IMR-90 (cell line): ENCODE measurements at regions not wholly inside any gene's neighbourhood (a gene's known extent, or its start where the extent isn't known, plus 50 kb on each side); places are given as distances from the start of the nearest gene placed in this dataset.

Experiments
- ATAC-seq: fragments of 200-7000 bp; cut with Tn5 transposase; 2 replicates; pipeline ENCODE4 v1.9.1; 2020; ENCODE audit warnings: low read depth, mild to moderate bottlenecking, moderate library complexity
- BruUV-seq: library from RNA; stranded (reverse); fragments of 400-500 nt; replicated peaks from 2 replicates; lab custom pipeline; 2021; lab: Mats Ljungman, UMichigan
- CTCF ChIA-PET: fragments of 300-600 bp; formaldehyde crosslinking; extraction: SDS; loops from one replicate; lab custom pipeline; 2021; ENCODE audit warnings: antibody characterized with exemption; lab: Yijun Ruan, JAX
- POLR2A ChIA-PET: fragments of 300-600 bp; sonication (Branson Sonifier 250); formaldehyde crosslinking; loops from one replicate; lab custom pipeline; 2022; ENCODE audit warnings: antibody characterized with exemption; ENCODE audit not compliant: unreplicated experiment; lab: Charles Lee
- DNase-seq: peaks from one replicate; pipeline ENCODE4 v3.0.0; 2013
- H2AFZ ChIP-seq: replicated peaks from 2 replicates; pipeline ENCODE3; 2013; ENCODE audit warnings: low read length, mild to moderate bottlenecking; ENCODE audit not compliant: poor library complexity
- H2AK5ac ChIP-seq: 2 replicates; pipeline ENCODE4 v1.6.1; 2013; ENCODE audit warnings: low read depth, low read length, inconsistent platforms
- H2AK9ac ChIP-seq: replicated peaks from 2 replicates; pipeline ENCODE3; 2013; ENCODE audit warnings: mild to moderate bottlenecking, low read depth, low read length, moderate library complexity; ENCODE audit not compliant: poor library complexity
- H2BK120ac ChIP-seq: 2 replicates; pipeline ENCODE4 v1.6.1; 2013; ENCODE audit warnings: low read depth, low read length, inconsistent platforms
- H2BK15ac ChIP-seq: 3 replicates; pipeline ENCODE4 v1.6.1; 2013; ENCODE audit warnings: low read depth, low read length, inconsistent platforms
- H2BK20ac ChIP-seq: 2 replicates; pipeline ENCODE4 v1.6.1; 2013; ENCODE audit warnings: low read depth, mild to moderate bottlenecking, inconsistent platforms, low read length, moderate library complexity
- H2BK5ac ChIP-seq: 2 replicates; pipeline ENCODE4 v1.6.1; 2013; ENCODE audit warnings: mild to moderate bottlenecking, low read depth, low read length, inconsistent platforms; ENCODE audit not compliant: poor library complexity, severe bottlenecking
- H3K14ac ChIP-seq: replicated peaks from 2 replicates; pipeline ENCODE4 v1.6.1; 2013; ENCODE audit warnings: low read depth, low read length, inconsistent platforms
- H3K18ac ChIP-seq: 2 replicates; pipeline ENCODE4 v1.6.1; 2013; ENCODE audit warnings: low read depth, low read length, control low read depth
- H3K23ac ChIP-seq: 2 replicates; pipeline ENCODE4 v1.6.1; 2013; ENCODE audit warnings: low read depth, low read length, inconsistent platforms
- H3K27ac ChIP-seq: 2 replicates; pipeline ENCODE4 v1.5.1; 2013; ENCODE audit warnings: mild to moderate bottlenecking, control low read depth, low read length; ENCODE audit not compliant: insufficient read depth
- H3K27me3 ChIP-seq: 2 replicates; pipeline ENCODE4 v1.6.1; 2013; ENCODE audit warnings: low read length; ENCODE audit not compliant: control insufficient read depth, insufficient read depth
- H3K36me3 ChIP-seq: 2 replicates; pipeline ENCODE4 v1.6.1; 2013; ENCODE audit warnings: low read length, mixed read lengths; ENCODE audit not compliant: control insufficient read depth, insufficient read depth
- H3K4ac ChIP-seq: 2 replicates; pipeline ENCODE4 v1.6.1; 2013; ENCODE audit warnings: low read depth, low read length, inconsistent platforms
- H3K4me1 ChIP-seq: 2 replicates; pipeline ENCODE4 v1.6.1; 2013; ENCODE audit warnings: low read length, mixed read lengths; ENCODE audit not compliant: control insufficient read depth, insufficient read depth
- H3K4me2 ChIP-seq: 2 replicates; pipeline ENCODE4 v1.6.1; 2013; ENCODE audit warnings: low read depth, mild to moderate bottlenecking, control low read depth, low read length, moderate library complexity
- H3K4me3 ChIP-seq: 2 replicates; pipeline ENCODE4 v1.5.1; 2013; ENCODE audit warnings: low read depth, mild to moderate bottlenecking, control low read depth, low read length, moderate library complexity; ENCODE audit not compliant: insufficient read depth
- H3K56ac ChIP-seq: 2 replicates; pipeline ENCODE4 v1.6.1; 2013; ENCODE audit warnings: low read length, inconsistent platforms; ENCODE audit not compliant: insufficient read depth; ENCODE audit errors: extremely low read depth
- H3K79me1 ChIP-seq, 2 experiments: 2 replicates each; pipeline ENCODE4 v1.6.1; 2013; ENCODE audit warnings: low read length in 2 of 2, inconsistent platforms in 1 of 2, low read depth in 1 of 2
- H3K9ac ChIP-seq: 2 replicates; pipeline ENCODE4 v1.6.1; 2013; ENCODE audit warnings: low read depth, low read length, control low read depth
- H3K9me1 ChIP-seq: 2 replicates; pipeline ENCODE4 v1.6.1; 2013; ENCODE audit warnings: low read length, inconsistent platforms; ENCODE audit not compliant: insufficient read depth
- H3K9me3 ChIP-seq: 2 replicates; pipeline ENCODE4 v1.6.1; 2013; ENCODE audit warnings: low read length; ENCODE audit not compliant: control insufficient read depth, insufficient read depth
- H4K20me1 ChIP-seq: 2 replicates; pipeline ENCODE4 v1.6.1; 2013; ENCODE audit warnings: low read length, inconsistent platforms; ENCODE audit not compliant: insufficient read depth
- H4K5ac ChIP-seq: 2 replicates; pipeline ENCODE4 v1.6.1; 2013; ENCODE audit warnings: mild to moderate bottlenecking, low read depth, low read length, control low read depth
- H4K8ac ChIP-seq, 2 experiments: 2 replicates each; pipeline ENCODE4 v1.6.1; 2013; ENCODE audit warnings: low read depth in 2 of 2, low read length in 2 of 2, control low read depth in 1 of 2, inconsistent platforms in 1 of 2
- H4K91ac ChIP-seq: 2 replicates; pipeline ENCODE4 v1.6.1; 2013; ENCODE audit warnings: low read depth, low read length, inconsistent platforms; ENCODE audit not compliant: insufficient read depth
- BHLHE40 ChIP-seq: fragments of 150-350 bp; IDR thresholded peaks from 2 replicates; pipeline ENCODE4 v1.6.1; 2016; ENCODE audit warnings: mild to moderate bottlenecking, low read depth, low read length
- CHD1 ChIP-seq: IDR thresholded peaks from 2 replicates; pipeline ENCODE4 v1.6.1; 2012; ENCODE audit warnings: low read depth, low read length, improper control_type of control experiment
- FOS ChIP-seq: fragments of 150-350 bp; IDR thresholded peaks from 2 replicates; pipeline ENCODE4 v1.6.1; 2016; ENCODE audit warnings: low read depth, low read length
- MAFK ChIP-seq: IDR thresholded peaks from 2 replicates; pipeline ENCODE4 v1.6.1; 2012; ENCODE audit warnings: low read depth, low read length, improper control_type of control experiment
- MXI1 ChIP-seq: IDR thresholded peaks from 2 replicates; pipeline ENCODE4 v1.6.1; 2012; ENCODE audit warnings: low read depth, mild to moderate bottlenecking, low read length, moderate library complexity, borderline replicate concordance
- POLR2A ChIP-seq: IDR thresholded peaks from 2 replicates; pipeline ENCODE4 v1.6.1; 2012; ENCODE audit warnings: mild to moderate bottlenecking, low read depth, low read length
- RFX5 ChIP-seq: IDR thresholded peaks from 2 replicates; pipeline ENCODE4 v1.8.0; 2012; ENCODE audit warnings: low read depth, mild to moderate bottlenecking, low read length, moderate library complexity
- SMC3 ChIP-seq: fragments of 150-350 bp; IDR thresholded peaks from 2 replicates; pipeline ENCODE4 v1.6.1; 2016; ENCODE audit warnings: low read depth, mild to moderate bottlenecking, antibody characterized with exemption, low read length, moderate library complexity
- USF2 ChIP-seq: fragments of 150-350 bp; IDR thresholded peaks from 2 replicates; pipeline ENCODE4 v1.6.1; 2017; ENCODE audit warnings: mild to moderate bottlenecking, antibody characterized with exemption, low read length, low read depth
- WGBS, 2 experiments: methylation state at CpG; one replicate each; pipeline versions ENCODE4 v1.1.5 to v1.1.7; 2013; ENCODE audit warnings: missing lambda C conversion rate in 2 of 2; ENCODE audit not compliant: insufficient read length in 1 of 2; ENCODE audit errors: extremely low coverage in 2 of 2; 5-methylcytosine and 5-hydroxymethylcytosine counted together
- dilution Hi-C: fragments of 300-500 bp; cut with HindIII; formaldehyde crosslinking; loops from one replicate; pipeline ENCODE4 v1.14.3; 2018; ENCODE audit warnings: low sequenced_read_pairs; ENCODE audit not compliant: unreplicated experiment
- in situ Hi-C: fragments of 300-500 bp; cut with MboI; formaldehyde crosslinking; loops from 3 replicates; pipeline ENCODE4 v1.14.3; 2019; ENCODE audit warnings: low sequenced_read_pairs, inconsistent platforms, mixed read lengths
- intact Hi-C: fragments of 100-400 bp; cut with micrococcal nuclease; formaldehyde crosslinking; loops from 2 replicates; pipeline ENCODE4 v1.10.0; 2022
- TF ChIP-seq, protein P1 (sequence below): conservative IDR thresholded peaks from 2 replicates; pipeline ENCODE4 v1.5.1; 2012; ENCODE audit warnings: mild to moderate bottlenecking, low read depth, low read length, improper control_type of control experiment
- TF ChIP-seq, protein P2 (sequence below): fragments of 150-350 bp; IDR thresholded peaks from 2 replicates; pipeline ENCODE4 v1.6.1; 2016; ENCODE audit warnings: low read depth, mild to moderate bottlenecking, low read length, moderate library complexity, borderline replicate concordance

- Histone ChIP-seq H2BK15ac (0 out of 3 replicates have a peak overlapping the region, but pooled peaks have one; percentile 14), H3K56ac (no peak overlapping the region), H3K9ac (no peak overlapping the region), H3K23ac (peak overlapping the region; percentile 11; the same call in 1 of the 2 replicates), H4K20me1 (no peaks in the 10 kb centered on the region), H2BK5ac (peak overlapping the region; percentile 66), H3K18ac (peak overlapping the region; percentile 39; the same call in 1 of the 2 replicates), H3K9me3 (no peaks in the 10 kb centered on the region), H3K4me1 (peaks cover 6% of the 10 kb centered on the region), H4K5ac (no peak overlapping the region), H3K27me3 (no peaks in the 10 kb centered on the region), H3K4ac (peak overlapping the region; percentile 10; the same call in 1 of the 2 replicates), H4K91ac (no peak overlapping the region), H3K36me3 (no peaks in the 10 kb centered on the region), H3K4me2 (peak overlapping the region; percentile 56; the same call in 1 of the 2 replicates), H3K79me1 (no peaks in the 10 kb centered on the region), H3K14ac (0 out of 2 replicates have a peak overlapping the region, but pooled peaks have one; percentile 10), H2AK9ac (no peak overlapping the region), H3K4me3 (no peak overlapping the region), H3K27ac (0 out of 2 replicates have a peak overlapping the region, but pooled peaks have one; percentile 54), H2BK20ac (peak overlapping the region; percentile 60; the same call in 1 of the 2 replicates), H4K8ac (peak overlapping the region; percentile 24 to 42; a peak in 2 of 4 replicates), H2AFZ (no peak overlapping the region), H2AK5ac (no peak overlapping the region), H3K9me1 (no peaks in the 10 kb centered on the region), H2BK120ac (peak overlapping the region; percentile 28; the same call in 1 of the 2 replicates)
- ATAC-seq: peak; percentile 79
- ChIA-PET CTCF (interaction anchor here (1.0 to 1.2 kb wide), 2 partner anchors 144 to 151 kb away, joined by 3 to 4 read pairs; no protein-coding TSS in a partner anchor), POLR2A (interaction anchor here (0.8 kb wide), 1 partner anchor 9 kb away, joined by 20 read pairs; no protein-coding TSS in a partner anchor)
- WGBS, 2 experiments: no CpG with 5 or more reads among the region's 6 CpGs
- no peak for TF ChIP-seq BHLHE40
- TF ChIP-seq RFX5: no peak
- TF ChIP-seq, protein P1, sequence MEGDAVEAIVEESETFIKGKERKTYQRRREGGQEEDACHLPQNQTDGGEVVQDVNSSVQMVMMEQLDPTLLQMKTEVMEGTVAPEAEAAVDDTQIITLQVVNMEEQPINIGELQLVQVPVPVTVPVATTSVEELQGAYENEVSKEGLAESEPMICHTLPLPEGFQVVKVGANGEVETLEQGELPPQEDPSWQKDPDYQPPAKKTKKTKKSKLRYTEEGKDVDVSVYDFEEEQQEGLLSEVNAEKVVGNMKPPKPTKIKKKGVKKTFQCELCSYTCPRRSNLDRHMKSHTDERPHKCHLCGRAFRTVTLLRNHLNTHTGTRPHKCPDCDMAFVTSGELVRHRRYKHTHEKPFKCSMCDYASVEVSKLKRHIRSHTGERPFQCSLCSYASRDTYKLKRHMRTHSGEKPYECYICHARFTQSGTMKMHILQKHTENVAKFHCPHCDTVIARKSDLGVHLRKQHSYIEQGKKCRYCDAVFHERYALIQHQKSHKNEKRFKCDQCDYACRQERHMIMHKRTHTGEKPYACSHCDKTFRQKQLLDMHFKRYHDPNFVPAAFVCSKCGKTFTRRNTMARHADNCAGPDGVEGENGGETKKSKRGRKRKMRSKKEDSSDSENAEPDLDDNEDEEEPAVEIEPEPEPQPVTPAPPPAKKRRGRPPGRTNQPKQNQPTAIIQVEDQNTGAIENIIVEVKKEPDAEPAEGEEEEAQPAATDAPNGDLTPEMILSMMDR: no peak
- no peak for TF ChIP-seq POLR2A
- TF ChIP-seq USF2: no peak
- no peak for TF ChIP-seq MAFK
- TF ChIP-seq CHD1: no peak
- TF ChIP-seq FOS: no peak
- TF ChIP-seq, protein P2, sequence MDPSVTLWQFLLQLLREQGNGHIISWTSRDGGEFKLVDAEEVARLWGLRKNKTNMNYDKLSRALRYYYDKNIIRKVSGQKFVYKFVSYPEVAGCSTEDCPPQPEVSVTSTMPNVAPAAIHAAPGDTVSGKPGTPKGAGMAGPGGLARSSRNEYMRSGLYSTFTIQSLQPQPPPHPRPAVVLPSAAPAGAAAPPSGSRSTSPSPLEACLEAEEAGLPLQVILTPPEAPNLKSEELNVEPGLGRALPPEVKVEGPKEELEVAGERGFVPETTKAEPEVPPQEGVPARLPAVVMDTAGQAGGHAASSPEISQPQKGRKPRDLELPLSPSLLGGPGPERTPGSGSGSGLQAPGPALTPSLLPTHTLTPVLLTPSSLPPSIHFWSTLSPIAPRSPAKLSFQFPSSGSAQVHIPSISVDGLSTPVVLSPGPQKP: no peak
- TF ChIP-seq SMC3: no peak
- TF ChIP-seq MXI1: no peak
- BruUV-seq: no TSS peak
- intact Hi-C loops (no loop called here), in situ Hi-C loops (no loop called here), dilution Hi-C loops (no loop called here)
- DNase-seq: peak; percentile 32
Measured at GRCh38 chr7:80277434-80278427, 143.1 kb downstream of the GNAI1 start.
